ENCODE measurements at regions not wholly inside any gene's neighbourhood (a gene's known extent, or its start where the extent isn't known, plus 50 kb on each side); places are given as distances from the start of the nearest gene placed in this dataset.
A peak's percentile ranks its signal among the peaks of the same experiment; 100 is the strongest.
"Not testable (repeated sequence)": the region's sequence is repeated elsewhere in the genome, so short reads cannot be mapped to it uniquely, and the experiment has no call there.

DNA sequence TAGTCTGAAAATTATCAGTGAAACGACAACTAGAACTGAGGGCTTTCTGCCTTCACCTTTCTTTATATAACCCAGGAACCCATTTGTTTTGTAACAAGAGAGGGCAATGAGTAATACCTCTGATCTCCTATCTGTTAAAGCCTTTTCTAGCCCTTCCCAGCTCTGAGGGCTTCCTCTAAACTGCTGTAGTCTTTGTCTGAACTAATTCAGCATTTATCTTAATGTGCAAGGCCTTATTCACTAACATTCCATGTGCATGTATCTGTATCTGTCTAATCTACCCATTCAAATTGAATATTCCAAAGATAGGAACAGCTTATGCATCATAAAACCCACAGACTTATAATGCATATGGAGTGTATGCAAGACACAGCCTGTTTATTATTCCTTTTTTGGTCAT lies 167.1 kb downstream of the LYPLAL1 start:
- no peak for DNase-seq (ENCODE audit: low read depth in 1 of 2, low spot score in 1 of 2)
- in situ Hi-C loops (cut with HindIII; ENCODE audit: low pct_unique_long_range_greater_than_20kb, low sequenced_read_pairs), result no loop called here

DNA sequence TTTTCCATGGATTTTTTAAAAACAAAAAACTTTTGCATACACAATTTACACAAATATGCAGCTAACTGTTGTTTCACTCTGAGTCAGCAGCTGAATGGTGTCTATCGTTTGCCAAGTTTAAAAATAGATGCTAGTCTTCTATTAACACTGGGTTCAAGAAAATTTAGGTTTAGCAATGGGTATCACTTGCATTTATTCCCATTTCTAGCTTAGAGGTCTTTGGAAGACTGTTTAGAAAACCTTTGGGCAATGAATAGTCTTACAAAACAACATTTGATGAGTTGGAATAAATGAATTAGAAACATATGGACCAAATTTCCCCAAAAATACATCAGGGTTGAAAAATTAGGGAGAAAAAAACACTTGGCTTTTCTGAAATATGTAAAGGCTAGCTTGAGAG lies 165.8 kb downstream of the LYPLAL1 start:
- no peak for DNase-seq (ENCODE audit: low read depth in 1 of 2, low spot score in 1 of 2)
- in situ Hi-C loops (cut with HindIII; ENCODE audit: low pct_unique_long_range_greater_than_20kb, low sequenced_read_pairs), result no loop called here
- TF ChIP-seq JUND (IDR thresholded peaks at IDR 0.05; ENCODE audit: low read depth), result no peak

More for the DNA sequence above, 167.1 kb downstream of the LYPLAL1 start:
- no peak for TF ChIP-seq JUND (IDR thresholded peaks at IDR 0.05; ENCODE audit: low read depth)

DNA sequence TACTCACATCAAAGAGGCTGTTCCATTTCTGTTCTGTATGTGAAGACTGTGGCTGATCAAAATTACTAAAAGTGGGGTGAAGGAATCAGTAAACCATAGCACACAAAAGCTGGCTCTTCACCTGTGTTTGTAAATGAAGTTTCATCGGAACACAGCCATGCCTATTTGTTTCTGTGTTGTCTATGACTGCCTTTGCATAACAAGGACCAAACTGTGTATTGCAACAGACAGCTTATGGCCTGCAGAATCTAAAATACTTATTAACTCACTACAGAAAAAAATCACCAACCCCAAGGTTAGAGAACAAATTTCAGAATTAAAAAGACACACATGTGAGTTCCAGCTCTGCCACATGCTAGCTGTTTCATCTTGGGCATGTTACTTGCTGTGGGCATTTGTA lies 163.9 kb downstream of the LYPLAL1 start:
- DNase-seq (ENCODE audit: low read depth in 1 of 2, low spot score in 1 of 2), result no peak
- no peak for TF ChIP-seq JUND (IDR thresholded peaks at IDR 0.05; ENCODE audit: low read depth)
- in situ Hi-C loops (cut with HindIII; ENCODE audit: low pct_unique_long_range_greater_than_20kb, low sequenced_read_pairs), result no loop called here

DNA sequence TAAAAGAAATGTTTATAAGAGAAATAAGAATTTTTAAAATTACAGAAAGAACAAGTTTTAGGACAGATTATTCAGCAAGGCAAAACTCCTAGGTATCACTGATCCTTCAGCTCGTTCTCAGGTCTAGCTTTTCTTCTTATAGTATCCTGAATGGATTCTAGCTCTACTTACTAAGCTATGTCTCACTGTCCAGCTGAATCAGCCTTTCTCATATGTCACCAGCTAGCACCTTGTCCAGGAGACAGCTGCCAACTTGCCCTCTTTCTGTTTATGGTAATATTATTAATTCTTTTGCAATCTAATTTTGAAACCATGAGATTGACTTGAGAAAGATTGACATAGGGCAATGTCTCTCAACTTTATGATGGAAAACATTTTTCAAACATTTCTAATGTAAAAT lies 159.9 kb downstream of the LYPLAL1 start:
- no peak for DNase-seq (ENCODE audit: low read depth in 1 of 2, low spot score in 1 of 2)
- in situ Hi-C loops (cut with HindIII; ENCODE audit: low pct_unique_long_range_greater_than_20kb, low sequenced_read_pairs), result no loop called here
- TF ChIP-seq JUND (IDR thresholded peaks at IDR 0.05; ENCODE audit: low read depth), result no peak

DNA sequence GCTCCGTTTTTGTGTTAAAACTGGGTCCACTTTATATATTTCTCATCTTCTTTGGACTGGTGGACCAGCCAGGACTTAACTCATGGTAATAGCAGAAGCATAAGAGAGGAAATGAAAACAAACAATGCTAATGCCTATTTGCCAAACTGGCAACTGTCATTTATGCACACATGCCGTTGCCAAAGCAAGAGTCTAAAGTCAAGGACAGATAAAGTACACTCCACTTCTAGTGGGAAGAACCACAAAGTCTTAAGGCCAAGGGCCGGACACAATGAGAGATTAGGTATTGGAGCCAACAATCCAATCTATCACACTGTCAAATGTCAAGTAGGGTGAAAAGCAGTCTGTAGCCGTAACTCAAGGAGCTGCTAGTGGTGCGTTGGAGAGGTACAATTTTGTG lies 157.7 kb downstream of the LYPLAL1 start:
- DNase-seq (ENCODE audit: low read depth in 1 of 2, low spot score in 1 of 2), result no peak
- no peak for TF ChIP-seq JUND (IDR thresholded peaks at IDR 0.05; ENCODE audit: low read depth)
- in situ Hi-C loops (cut with HindIII; ENCODE audit: low pct_unique_long_range_greater_than_20kb, low sequenced_read_pairs), result no loop called here

DNA sequence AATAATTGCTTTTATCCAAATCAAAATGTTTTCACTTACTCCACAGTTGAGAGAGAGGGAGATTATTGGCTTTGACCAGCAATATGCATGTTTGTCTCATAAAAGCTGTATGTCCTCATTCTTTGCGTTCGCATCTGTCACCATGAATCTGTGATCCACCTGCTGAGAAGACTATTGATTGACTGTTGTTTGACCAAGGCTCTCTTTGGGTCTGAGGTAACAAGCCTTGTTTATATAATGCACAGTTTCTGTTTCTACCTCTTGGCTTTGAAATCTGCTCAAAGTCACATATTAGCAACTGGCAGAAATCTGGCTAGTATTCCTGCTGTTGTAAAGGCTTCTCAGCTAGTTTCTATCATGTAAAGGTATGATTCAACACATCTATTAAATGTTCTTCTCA lies 157.0 kb downstream of the LYPLAL1 start:
- TF ChIP-seq JUND (IDR thresholded peaks at IDR 0.05; ENCODE audit: low read depth), result no peak
- in situ Hi-C loops (cut with HindIII; ENCODE audit: low pct_unique_long_range_greater_than_20kb, low sequenced_read_pairs), result no loop called here
- no peak for DNase-seq (ENCODE audit: low read depth in 1 of 2, low spot score in 1 of 2)

DNA sequence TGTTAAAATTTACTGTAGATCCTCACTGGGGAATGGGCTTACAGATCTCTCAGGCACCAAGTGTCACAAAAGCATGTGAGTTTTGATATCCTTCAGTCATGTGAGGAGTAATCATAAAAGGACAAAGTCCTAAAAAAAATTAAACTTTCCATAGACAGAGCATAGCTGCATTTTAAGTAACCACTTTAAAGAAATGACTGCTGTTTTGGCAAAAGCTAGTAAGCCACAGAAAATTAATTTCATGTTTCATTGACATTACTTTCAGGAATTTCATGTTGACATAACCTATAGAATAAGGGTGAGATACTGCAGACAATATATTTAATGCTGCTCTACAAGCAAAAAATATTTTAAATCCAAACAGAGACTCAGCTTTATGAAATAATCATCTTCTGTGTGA lies 156.3 kb downstream of the LYPLAL1 start:
- TF ChIP-seq JUND (IDR thresholded peaks at IDR 0.05; ENCODE audit: low read depth), result no peak
- in situ Hi-C loops (cut with HindIII; ENCODE audit: low pct_unique_long_range_greater_than_20kb, low sequenced_read_pairs), result no loop called here
- no peak for DNase-seq (ENCODE audit: low read depth in 1 of 2, low spot score in 1 of 2)

DNA sequence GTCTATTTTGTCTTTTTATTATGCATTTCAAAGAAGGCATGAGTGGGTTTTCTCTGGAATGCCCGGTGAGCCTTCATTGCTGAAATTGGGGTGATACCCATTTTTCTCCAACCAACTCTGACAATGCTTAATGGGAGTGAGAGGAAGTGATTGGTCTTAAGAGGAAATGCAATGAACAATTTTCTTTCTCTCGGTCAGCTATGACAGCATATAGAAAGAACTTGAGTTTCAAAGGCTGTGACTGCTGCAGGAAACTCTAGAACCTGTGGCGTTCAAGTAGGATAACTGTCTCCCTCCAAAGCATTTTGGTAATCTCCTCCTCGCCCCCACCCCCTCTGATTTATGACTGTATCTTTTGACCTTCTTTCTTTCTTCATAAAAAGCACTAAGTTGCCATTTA lies 155.9 kb downstream of the LYPLAL1 start:
- no peak for DNase-seq (ENCODE audit: low read depth in 1 of 2, low spot score in 1 of 2)
- in situ Hi-C loops (cut with HindIII; ENCODE audit: low pct_unique_long_range_greater_than_20kb, low sequenced_read_pairs), result no loop called here
- no peak for TF ChIP-seq JUND (IDR thresholded peaks at IDR 0.05; ENCODE audit: low read depth)

DNA sequence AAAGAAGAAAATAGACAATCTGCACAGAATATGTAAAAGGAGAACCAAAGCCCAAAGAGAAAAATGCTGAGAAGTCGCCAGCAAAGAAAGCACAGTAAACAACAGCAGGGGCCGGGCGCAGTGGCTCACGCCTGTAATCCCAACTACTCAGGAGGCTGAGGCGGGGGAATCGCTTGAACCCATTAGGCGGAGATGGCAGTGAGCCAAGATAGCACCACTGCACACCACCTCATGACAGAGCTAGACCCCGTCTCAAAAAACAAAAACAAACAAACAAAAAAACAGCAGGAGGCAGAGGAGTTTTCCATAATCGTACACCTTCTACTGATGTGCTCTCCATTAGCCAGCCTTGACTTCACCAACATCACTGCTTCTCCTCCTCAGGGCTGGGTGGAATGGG lies 153.2 kb downstream of the LYPLAL1 start:
- DNase-seq (ENCODE audit: low read depth in 1 of 2, low spot score in 1 of 2), result no peak
- in situ Hi-C loops (cut with HindIII; ENCODE audit: low pct_unique_long_range_greater_than_20kb, low sequenced_read_pairs), result no loop called here
- TF ChIP-seq JUND (IDR thresholded peaks at IDR 0.05; ENCODE audit: low read depth), result no peak

DNA sequence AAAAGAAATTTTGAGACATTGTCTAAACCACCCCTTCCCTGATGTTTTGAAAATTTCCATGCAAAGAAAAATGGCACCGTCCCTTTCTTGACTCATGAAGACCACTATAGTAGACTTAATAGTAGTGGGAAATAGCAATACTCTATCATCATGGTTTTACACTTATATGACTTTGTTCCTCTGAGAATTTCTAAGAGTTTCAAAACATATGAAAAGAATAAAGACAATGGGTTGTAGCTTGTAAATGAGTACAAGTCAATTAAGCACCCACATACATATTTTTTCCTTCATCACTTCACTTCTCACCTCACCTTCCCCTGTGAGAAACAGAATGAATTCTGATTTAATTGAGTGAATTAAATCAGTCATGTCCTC lies 151.7 kb downstream of the LYPLAL1 start:
- no peak for DNase-seq (ENCODE audit: low read depth in 1 of 2, low spot score in 1 of 2)
- in situ Hi-C loops (cut with HindIII; ENCODE audit: low pct_unique_long_range_greater_than_20kb, low sequenced_read_pairs), result no loop called here
- TF ChIP-seq JUND (IDR thresholded peaks at IDR 0.05; ENCODE audit: low read depth), result no peak

DNA sequence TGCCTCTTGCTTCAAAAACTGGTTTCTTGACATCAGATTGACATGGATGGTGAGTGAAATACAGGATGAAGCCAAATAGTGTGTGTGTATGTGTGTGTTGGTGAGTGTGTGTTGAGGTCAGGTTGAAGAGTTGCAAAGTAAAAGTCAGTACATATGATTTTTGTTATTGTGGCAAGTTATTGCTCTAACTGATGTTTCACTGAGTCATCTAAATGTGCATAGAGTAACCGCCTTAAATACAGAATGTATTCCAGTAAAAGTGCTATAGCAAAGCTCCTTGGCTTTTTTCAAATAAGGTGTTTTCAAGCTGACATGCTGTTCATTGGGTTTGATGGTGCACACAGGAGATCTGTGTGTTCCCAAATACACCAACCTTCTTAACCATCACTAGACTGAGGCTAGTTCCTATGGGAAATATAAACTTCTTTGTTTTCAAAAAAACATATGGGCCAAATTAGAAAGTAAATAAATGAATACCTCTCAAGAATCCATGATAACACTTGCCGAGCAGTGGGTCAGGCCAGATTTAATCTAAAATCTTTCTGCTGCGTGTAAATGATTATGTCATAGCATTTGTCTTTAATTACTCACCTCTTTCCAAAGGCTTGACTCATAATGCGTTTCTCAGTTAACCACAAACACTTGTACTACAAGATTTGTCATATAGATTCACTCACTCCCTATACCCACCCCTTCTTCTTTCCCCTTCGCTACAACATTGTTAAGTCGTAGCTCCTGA lies 151.1 kb downstream of the LYPLAL1 start:
- TF ChIP-seq JUND (IDR thresholded peaks at IDR 0.05; ENCODE audit: low read depth), result no peak
- in situ Hi-C loops (cut with HindIII; ENCODE audit: low pct_unique_long_range_greater_than_20kb, low sequenced_read_pairs), result no loop called here
- DNase-seq (ENCODE audit: low read depth in 1 of 2, low spot score in 1 of 2), result peak in 1 of 2 experiments; percentile 17

DNA sequence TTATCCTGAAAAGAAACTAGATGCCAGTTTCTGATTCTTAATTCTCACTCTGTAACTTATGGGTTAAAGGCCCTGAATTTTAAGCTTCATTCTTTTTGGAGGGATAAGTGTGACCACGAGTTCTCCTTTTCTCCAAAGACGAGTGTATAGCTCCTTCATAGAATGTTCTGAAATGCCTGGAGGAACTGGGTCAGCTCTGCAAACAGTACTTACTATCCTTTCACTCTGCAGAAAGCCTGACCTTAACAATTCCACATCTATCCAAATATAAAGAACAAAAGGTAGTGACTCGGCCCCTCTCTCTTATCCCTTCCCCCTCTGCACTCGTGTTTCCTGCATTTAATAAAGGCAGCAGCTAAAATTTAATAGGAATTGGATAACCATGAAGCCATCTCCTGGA lies 150.5 kb downstream of the LYPLAL1 start:
- in situ Hi-C loops (cut with HindIII; ENCODE audit: low pct_unique_long_range_greater_than_20kb, low sequenced_read_pairs), result no loop called here
- TF ChIP-seq JUND (IDR thresholded peaks at IDR 0.05; ENCODE audit: low read depth), result no peak
- DNase-seq (ENCODE audit: low read depth in 1 of 2, low spot score in 1 of 2), result no peak

DNA sequence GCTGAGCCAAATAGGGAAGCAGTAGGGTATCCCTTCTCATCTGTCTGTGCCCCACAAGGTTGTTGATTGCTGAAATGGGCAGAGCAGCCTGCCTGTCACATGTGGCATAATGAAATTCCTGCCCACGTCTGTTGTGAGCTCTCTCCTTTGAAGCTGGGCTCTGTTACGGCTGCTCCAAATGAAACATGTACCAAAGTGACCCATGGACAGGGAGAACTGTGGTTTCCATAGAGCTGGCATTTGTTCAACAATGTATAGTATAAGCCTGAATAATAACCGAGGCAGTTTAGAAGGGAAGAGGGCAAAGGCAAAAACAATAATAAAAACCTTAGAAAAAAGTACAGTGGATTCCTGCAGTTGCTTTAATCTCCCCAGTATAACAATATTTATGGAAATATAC lies 149.7 kb downstream of the LYPLAL1 start:
- DNase-seq (ENCODE audit: low read depth in 1 of 2, low spot score in 1 of 2), result no peak
- TF ChIP-seq JUND (IDR thresholded peaks at IDR 0.05; ENCODE audit: low read depth), result no peak
- in situ Hi-C loops (cut with HindIII; ENCODE audit: low pct_unique_long_range_greater_than_20kb, low sequenced_read_pairs), result no loop called here

DNA sequence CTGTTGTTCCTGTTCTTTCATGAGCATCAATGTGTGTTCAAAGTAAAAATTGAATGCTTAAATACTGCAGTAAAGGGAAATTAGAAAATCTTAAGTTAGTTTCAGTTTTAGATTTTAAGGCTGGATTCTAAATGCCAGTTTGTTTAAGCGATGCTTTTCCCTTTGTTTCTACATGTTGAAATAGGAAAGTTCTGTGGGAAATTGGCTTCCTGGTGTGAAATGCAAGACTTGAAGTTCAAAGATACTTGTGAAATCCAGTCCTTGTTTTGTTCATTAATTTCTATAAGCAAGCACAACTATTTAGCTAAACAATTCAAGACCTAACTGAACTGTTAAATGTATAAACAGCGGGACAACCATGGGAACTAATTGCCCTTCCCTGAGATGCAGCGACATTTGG lies 149.1 kb downstream of the LYPLAL1 start:
- DNase-seq (ENCODE audit: low read depth in 1 of 2, low spot score in 1 of 2), result no peak
- in situ Hi-C loops (cut with HindIII; ENCODE audit: low pct_unique_long_range_greater_than_20kb, low sequenced_read_pairs), result no loop called here
- TF ChIP-seq JUND (IDR thresholded peaks at IDR 0.05; ENCODE audit: low read depth), result no peak

DNA sequence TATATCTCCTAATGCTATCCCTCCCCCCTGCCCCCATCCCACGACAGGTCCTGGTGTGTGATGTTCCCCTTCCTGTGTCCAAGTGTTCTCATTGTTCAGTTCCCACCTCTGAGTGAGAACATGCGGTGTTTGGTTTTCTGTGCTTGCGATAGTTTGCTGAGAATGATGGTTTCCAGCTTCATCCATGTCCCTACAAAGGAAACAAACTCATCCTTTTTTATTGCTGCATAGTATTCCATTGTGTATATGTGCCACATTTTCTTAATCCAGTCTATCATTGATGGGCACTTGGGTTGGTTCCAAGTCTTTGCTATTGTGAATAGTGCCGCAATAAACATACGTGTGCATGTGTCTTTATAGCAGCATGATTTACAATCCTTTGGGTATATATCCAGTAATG lies 146.9 kb downstream of the LYPLAL1 start:
- in situ Hi-C loops (cut with HindIII; ENCODE audit: low pct_unique_long_range_greater_than_20kb, low sequenced_read_pairs); DNase-seq (ENCODE audit: low read depth in 1 of 2, low spot score in 1 of 2): not testable (repeated sequence)
